ENCODE measurements at regions not wholly inside any gene's neighbourhood (a gene's known extent, or its start where the extent isn't known, plus 50 kb on each side); places are given as distances from the start of the nearest gene placed in this dataset.

DNA sequence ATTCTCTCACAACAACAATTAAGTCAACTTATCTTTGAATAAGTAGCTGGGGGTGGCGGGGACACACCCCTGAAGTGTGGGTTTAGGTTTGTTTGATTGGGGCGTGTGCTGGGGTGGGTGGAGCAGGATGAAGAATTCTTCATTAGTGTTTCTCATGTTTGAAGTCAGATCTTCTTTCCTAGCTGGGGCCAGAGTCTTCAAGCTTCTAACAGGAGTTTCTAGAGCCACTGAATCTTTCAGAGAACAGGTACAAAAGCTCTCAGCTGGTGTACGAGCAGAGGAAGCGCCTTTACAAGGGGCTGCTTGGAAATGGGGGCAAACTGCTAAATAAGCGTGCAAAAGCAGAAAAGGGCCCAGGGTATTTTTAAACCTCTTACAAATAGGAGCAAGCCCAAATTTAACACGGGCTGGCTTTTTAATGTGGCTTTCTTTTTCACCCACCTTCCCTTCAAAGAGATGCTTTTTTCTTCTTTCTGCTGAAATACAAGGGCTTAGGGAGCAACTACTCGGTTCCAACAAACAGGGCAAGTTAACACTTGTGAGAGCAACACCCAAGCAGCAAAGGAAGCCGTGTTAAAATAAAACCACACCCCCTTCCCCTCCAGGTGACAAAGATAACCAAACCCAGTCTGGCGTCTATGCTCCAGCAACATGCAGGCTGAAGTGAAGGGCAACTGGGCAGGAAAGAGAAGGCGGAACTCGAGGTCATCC is 86.9 kb upstream of the RASGRP1 start:
- H2AFZ ChIP-seq (ENCODE audit: low read length) = 0 out of 2 replicates have a peak overlapping the region, but pooled peaks have one; percentile 71
- H2BK5ac ChIP-seq (ENCODE audit: low read depth, low read length) = no peak overlapping the region
- H3K4me2 ChIP-seq (ENCODE audit: insufficient read depth in 1 of 2, low read depth in 2 of 2, low read length in 2 of 2) = no peak overlapping the region
- H3K18ac ChIP-seq (ENCODE audit: extremely low read depth, low read length) = no peak overlapping the region
- H3K27me3 ChIP-seq (replicated peaks in 1 of 4; ENCODE audit: control insufficient read depth in 3 of 4, extremely low read depth in 1 of 4, insufficient read depth in 3 of 4, low read length in 3 of 4) = no peaks in the 10 kb centered on the region
- ChIA-PET CTCF (ENCODE audit: partially characterized antibody) (interaction anchor here (0.7 to 7.1 kb wide), 13 partner anchors 10 to 211 kb away, joined by 3 to 40 read pairs (median 4); partner anchors contain the start of gene RASGRP1), POLR2A (ENCODE audit: partially characterized antibody) (interaction anchor here (1.1 kb wide), 1 partner anchor 197 kb away, joined by 3 read pairs; the partner anchor contains the start of gene FAM98B)
- H3K9ac ChIP-seq (replicated peaks in 1 of 4; ENCODE audit: extremely low read depth in 1 of 4, low read depth in 3 of 4, low read length in 3 of 4) = no peak overlapping the region
- H3K23ac ChIP-seq (ENCODE audit: insufficient read length) = no peak overlapping the region
- H3K79me1 ChIP-seq (ENCODE audit: low read depth, low read length) = no peaks in the 10 kb centered on the region
- H2BK12ac ChIP-seq (ENCODE audit: low read depth, low read length) = no peak overlapping the region
- no peaks in the 10 kb centered on the region for H4K20me1 ChIP-seq (replicated peaks in 1 of 2; ENCODE audit: control insufficient read depth in 1 of 2, insufficient read depth in 2 of 2, low read length in 2 of 2)
- H2AK5ac ChIP-seq (ENCODE audit: low read depth, low read length) = no peak overlapping the region
- no peak overlapping the region for H2BK120ac ChIP-seq (replicated peaks; ENCODE audit: low read depth, low read length)
- no peak for DNase-seq (ENCODE audit: low read depth in 1 of 2, low spot score in 2 of 2)
- no peaks in the 10 kb centered on the region for H3K79me2 ChIP-seq (ENCODE audit: control insufficient read depth in 1 of 2, insufficient read depth in 2 of 2, low read length in 2 of 2)
- H3K27ac ChIP-seq (ENCODE audit: low read depth, low read length) = no peak overlapping the region
- no peak overlapping the region for H4K8ac ChIP-seq (ENCODE audit: extremely low read depth, insufficient read depth, low read length)
- H3K14ac ChIP-seq (ENCODE audit: insufficient read length) = no peak overlapping the region
- no peak overlapping the region for H3K4me3 ChIP-seq (ENCODE audit: extremely low read depth in 1 of 4, insufficient read depth in 2 of 4, low read depth in 3 of 4, low read length in 4 of 4)
- H3K36me3 ChIP-seq (ENCODE audit: control insufficient read depth in 2 of 4, insufficient read depth in 4 of 4, low read length in 3 of 4) = no peaks in the 10 kb centered on the region
- no peak overlapping the region for H2BK15ac ChIP-seq (ENCODE audit: low read length)
- WGBS, 2 experiments (ENCODE audit: extremely low coverage in 1 of 2, insufficient coverage in 1 of 2, insufficient read length in 1 of 2, insufficient replicate concordance in 2 of 2, low coverage in 1 of 2, low lambda C conversion rate in 2 of 2, missing lambda C conversion rate in 1 of 2) = 77% methylated on average over 11 of the region's 11 CpGs; no CpG with 5 or more reads in 1 of the 2 experiments
- H4K91ac ChIP-seq (replicated peaks; ENCODE audit: insufficient read length, low read length) = no peak overlapping the region
- no peak overlapping the region for H3K56ac ChIP-seq (replicated peaks; ENCODE audit: insufficient read length, low read depth, low read length)
- H3K23me2 ChIP-seq (ENCODE audit: low read depth, low read length) = no peaks in the 10 kb centered on the region
- FAIRE-seq = no peak
- no peaks in the 10 kb centered on the region for H3K9me3 ChIP-seq (ENCODE audit: insufficient read depth in 2 of 2, low read depth in 1 of 2, low read length in 1 of 2)
- no peak overlapping the region for H2BK20ac ChIP-seq (ENCODE audit: low read length)
- H3K4me1 ChIP-seq (replicated peaks in 1 of 4; ENCODE audit: control insufficient read depth in 3 of 4, insufficient read depth in 4 of 4, low read length in 3 of 4) = no peaks in the 10 kb centered on the region
- H3K4ac ChIP-seq (replicated peaks; ENCODE audit: insufficient read length, low read depth, low read length) = no peak overlapping the region
- H4K5ac ChIP-seq (ENCODE audit: insufficient read length, low read depth, low read length) = no peak overlapping the region
- TF ChIP-seq ZNF274 (IDR thresholded peaks at IDR 0.05; ENCODE audit: borderline replicate concordance, extremely low read depth, low read length) (no peak), EZH2 (IDR thresholded peaks at IDR 0.05; ENCODE audit: low read depth, low read length, severe bottlenecking) (no peak), KDM1A (IDR thresholded peaks at IDR 0.05; ENCODE audit: borderline replicate concordance, low read length) (no peak), GABPA (IDR thresholded peaks at IDR 0.05; ENCODE audit: borderline replicate concordance, insufficient read depth, low read length) (no peak), EGR1 (IDR thresholded peaks at IDR 0.05; ENCODE audit: borderline replicate concordance, low read depth, low read length) (no peak), GTF2F1 (IDR thresholded peaks at IDR 0.05; ENCODE audit: borderline replicate concordance, low read depth, low read length) (no peak)
